T-helper 1 cell (primary cell): ENCODE measurements at regions not wholly inside any gene's neighbourhood (a gene's known extent, or its start where the extent isn't known, plus 50 kb on each side); places are given as distances from the start of the nearest gene placed in this dataset.

Source experiments
- DNase-seq, 5 donors: peaks; one replicate each; pipeline ENCODE4 v3.0.0-alpha.2; 2012 to 2020

DNA sequence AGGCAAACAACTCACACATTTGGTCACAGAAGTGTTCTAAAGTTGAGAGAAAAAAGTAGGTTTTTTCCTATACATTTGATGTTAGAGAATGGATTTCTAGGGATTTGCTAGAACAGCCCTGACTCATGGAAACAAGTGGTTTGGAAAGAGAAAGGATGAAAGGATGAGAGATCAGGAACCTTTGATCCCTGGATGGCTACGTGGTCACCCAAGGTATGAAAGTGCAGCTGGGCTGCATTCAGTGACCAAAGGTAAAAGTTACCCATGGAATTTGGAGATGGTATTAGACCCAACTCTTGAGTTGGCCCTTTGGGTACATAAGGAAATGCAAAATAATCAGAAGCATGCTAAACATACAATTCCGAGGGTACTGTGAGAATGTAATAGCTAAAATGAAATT is 61.3 kb upstream of the SPIN1 start:
- no peak for DNase-seq

DNA sequence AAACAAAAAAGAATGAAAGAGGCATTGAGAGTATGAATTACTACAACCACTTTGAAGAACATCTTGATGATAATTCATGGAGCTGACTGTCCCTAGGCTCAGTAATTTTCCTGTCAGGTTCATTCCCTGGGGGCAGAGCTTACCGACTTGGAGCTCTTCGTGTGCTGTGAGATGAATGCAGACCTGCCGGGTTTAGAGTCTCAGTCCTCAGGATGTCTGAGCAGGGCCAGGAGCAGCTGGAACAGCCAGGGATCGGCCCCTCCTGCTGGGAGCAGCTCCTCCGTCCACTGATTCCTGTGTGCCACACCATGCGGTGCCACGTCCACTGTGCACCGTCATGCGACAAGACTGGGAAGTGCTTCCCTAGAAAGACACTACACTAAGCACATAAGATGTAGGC is 62.2 kb upstream of the SPIN1 start:
- DNase-seq = no peak

DNA sequence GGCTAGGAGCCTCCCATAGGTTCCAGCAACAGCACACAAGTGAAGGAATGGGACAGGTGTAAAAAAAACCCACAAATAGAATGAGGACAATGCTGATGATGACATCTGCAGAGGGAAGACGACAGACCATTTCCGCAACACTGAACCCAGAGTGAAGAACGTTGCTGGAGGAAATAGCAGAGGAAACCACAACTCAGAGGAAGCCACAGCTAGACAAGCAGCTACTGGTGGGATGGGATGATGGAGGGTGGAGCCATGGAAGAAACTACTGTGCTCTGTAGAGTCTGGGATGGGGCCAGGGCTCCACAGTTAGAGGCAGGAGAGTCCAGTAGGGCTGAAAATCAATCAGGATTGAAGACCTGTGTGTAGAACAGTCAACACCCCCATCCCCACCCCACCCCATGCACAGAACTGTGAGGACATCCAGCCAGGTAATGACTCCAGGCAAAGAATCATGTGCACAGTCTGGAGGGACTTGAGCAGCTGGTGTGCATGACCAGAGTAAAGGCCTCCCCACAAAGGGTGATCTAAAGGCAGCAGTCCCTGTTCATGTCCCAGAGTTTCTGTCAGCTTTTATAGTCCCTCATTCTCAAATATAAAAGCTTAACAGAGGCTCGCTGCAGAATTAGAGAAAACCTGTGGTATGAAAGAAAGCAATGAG is 65.2 kb upstream of the SPIN1 start:
- peak; percentile 8 to 96 (median 27) for DNase-seq

DNA sequence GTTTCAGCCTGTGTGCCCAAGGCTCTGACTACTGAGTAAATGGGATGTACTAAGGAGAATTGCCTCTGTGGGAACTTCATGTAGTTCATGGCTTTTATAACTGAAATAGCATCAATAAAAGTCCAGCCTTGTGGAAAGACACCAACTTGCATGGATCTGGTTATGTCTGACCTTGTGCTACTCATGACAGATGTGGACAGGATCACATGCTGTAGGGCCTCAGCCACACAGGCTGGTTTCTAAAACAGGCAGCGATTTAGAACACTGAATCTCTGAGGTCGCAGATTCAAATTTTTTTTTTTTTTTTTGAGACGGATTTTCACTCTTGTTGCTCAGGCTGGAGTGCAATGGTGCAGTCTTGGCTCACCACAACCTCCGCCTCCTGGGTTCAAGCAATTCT is 66.5 kb upstream of the SPIN1 start:
- DNase-seq = no peak

DNA sequence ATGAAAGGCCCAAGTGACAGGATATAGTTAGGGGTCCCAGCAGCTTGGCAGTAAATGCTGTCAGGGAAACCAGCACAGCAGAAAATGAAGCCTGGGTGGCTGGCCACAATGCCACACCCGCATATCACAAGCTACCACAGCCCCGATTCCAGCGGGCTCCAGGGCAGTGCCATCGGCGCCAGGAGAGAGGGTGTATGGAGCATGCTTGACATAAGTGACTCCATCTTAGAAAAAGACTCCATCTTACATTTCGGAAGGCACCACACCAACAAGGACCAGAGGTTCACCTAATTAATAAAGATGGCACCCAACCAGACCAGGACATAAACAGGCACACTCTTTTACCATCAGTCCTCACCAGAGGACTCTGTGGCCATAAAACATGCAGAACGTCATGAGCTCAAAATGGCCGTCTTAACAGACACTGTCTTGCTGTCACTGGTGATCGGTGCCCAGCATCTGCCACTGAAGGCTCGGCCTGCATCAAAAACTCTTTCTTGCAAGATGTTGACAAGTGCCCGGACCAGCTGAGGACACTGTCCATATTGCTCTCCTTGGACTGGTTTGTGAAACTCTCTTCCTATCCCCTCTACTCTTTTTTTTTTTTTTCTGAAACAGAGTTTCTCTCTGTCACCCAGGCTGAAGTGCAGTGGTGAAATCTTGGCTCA is 67.4 kb upstream of the SPIN1 start:
- no peak for DNase-seq

DNA sequence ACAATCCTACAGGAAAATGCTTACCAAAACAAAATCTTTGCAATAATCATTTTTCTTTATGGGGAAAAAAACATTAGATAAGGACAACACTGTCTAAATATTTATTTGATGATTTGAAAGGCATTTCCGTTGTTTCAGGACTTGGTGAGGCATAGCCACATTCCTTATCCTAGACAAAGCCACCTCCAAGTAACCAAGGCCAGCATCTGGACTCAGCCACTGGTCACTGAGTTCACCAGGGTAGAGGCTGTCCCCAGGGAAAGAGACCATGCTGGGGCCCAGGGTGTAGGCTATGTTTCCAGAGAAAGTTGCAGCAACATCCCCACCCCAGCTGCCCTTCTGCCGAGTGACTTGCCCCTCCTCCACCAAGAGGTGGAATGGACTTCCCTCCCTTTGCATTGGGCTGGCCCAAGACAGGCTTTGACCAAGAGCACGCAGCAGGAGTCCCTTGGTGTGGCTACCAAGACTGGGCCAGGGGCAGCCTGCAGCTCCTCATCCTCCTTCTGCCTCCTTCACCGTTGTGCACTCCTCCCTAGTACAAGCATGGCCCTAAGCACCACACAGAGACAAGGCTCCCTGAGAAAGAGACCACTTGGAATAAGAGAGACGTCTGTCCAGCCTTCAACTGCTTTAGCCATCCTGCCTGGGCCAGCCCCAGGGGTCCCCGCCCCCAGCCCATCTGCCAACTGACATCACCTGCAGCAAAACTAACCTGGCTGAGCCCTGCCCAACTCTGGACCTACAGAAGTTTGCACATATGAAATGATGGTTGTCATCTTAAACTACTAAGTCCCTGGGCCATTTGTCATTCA is 68.1 kb upstream of the SPIN1 start:
- DNase-seq = no peak

DNA sequence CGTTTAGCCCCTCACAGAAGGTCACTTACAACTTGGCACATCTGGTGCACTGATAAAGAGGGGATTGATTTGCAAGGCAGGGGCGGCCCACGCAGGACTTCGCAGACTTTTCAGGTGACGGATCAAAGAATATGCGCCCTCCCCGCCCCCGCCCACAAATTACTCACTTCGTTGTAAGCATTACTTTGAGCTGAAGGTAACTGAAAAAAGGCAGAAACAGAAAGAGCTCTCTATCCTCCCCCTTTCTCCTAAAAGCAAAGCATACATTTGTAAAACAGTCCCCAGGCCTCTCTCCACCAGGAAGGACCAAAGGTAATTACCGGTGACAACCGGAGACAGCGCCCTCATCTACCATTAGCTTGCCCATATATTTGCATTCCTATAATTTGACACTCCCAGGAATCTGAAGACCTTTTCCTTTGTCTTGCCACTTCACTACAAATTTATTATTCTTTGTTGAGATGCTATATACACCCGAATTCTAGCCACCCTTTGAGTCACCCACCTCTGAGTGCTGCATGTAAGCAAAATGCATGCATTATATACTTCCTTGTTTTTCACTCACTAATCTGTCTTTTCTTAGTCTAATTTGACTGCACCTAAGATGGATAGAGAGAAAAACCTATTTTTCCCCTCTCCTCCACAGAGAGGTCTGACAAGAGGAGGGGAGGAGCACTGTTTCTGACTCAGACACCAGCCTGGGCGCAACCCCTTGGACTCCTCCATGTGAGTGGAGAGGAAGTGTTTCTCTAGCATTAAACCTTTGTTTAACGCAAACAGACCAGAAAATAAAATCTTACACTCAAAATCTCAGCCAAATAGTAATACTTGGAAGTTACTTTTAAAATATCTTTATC is 74.7 kb upstream of the SPIN1 start:
- no peak for DNase-seq

DNA sequence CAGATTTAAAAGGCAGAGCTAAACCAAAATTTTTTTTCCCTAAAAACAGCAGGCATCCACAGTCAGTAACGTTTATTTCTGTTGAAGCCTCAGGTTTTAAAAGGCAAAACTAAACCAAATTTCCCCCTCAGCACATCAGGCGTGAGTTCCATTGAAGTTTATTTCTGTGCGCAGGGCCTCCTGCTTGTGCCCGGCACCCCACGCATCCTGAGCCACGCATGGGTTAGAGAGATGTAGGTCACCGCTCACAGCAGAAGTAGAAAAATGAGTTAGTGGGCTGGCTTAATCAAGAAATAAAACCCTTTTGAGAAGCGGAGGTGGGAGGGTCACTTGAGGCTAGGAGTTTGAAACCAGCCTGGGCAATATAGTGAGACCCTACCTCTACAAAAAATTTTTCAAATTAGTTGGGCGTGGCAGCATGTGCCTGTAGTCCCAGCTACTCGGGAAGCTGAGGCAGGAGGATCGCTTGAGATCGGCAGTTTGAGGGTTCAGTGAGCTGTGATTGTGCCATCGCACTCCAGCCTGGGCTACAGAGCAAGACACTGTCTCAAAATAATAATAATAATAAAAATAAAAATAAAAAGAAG is 75.6 kb upstream of the SPIN1 start:
- DNase-seq = no peak

DNA sequence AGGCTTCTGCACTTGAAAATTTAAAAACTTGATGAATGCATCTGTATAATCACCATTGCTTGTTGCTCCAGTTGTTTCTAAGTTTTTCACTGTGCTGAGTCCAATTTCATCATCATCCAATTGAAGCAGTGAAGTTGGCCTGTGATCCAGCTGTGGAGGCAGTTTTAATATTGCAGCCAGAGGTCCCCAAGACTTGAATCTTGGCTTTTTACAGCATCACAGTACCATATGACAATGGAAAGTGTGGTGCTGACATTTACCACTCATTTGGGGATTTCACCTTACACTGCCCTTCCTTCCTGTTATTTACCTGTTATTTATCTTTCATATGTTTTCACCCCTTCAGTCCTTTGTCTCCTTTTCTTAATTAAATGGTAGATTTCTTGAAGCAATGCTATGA is 76.2 kb upstream of the SPIN1 start:
- DNase-seq = peak in 1 of 5 donors; percentile 56

DNA sequence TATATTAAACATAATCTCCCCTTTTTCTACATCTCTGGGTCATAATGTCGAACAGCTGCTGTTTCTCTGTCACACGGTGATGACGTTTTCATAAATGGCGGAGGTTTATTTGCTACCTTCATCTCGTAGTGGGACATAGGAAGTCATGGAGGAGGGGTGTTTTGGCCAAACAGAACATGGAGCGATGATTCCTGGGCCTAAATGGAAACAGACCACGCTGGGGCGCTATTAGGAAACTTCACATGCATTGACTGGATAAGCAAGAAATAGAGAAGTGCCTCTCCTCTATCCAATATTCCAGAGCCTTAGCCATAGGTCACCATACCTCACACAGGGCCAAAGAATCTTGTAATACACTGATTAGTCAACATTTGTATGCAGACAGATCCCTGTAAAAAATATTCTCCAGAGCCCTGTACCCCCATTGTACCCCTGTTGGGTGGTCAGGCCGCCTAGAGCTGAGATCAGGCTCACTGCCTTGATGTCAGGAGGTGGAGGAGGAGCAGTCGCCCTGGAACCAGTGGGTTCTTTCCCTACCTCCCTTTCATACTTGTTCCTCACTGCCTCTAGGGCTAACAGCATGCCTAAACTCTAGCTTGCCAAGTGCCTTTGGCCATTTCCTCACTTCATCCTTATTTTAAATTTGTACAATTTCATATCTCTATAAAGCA is 77.8 kb upstream of the SPIN1 start:
- DNase-seq = no peak

DNA sequence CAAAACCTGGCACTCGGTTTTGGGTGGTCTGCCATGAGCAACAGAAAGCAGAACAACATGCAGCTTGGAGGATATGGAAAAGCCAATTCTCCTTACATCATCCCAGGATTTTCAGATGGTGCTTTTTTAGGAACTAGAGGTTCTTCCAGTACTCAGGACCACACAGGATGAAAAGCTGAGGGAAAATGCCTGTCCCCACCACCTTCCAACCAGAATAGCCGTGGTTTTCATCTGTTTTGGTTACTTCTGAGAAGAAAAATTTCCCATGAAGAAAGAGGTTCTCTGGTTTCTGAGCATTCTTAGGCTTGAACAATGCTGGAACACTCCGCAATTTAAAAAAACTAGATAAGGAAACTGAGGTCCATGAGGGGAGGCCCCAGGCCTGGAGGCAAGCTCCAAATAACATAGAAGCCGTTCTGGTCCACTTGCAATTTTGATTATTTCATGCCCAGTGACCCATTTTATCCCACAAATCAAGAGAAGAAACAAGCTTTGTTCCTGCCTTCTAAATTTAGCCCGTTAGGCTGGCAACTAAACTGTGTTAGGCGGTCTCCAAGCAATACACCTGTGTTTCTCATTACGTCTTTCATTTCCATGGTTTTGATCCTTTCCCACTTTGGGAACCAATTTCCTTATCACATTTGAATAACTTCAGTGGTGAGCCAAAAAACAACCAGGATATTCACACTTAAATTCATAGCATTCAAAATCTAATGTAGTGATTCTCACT is 79.2 kb upstream of the SPIN1 start:
- no peak for DNase-seq

DNA sequence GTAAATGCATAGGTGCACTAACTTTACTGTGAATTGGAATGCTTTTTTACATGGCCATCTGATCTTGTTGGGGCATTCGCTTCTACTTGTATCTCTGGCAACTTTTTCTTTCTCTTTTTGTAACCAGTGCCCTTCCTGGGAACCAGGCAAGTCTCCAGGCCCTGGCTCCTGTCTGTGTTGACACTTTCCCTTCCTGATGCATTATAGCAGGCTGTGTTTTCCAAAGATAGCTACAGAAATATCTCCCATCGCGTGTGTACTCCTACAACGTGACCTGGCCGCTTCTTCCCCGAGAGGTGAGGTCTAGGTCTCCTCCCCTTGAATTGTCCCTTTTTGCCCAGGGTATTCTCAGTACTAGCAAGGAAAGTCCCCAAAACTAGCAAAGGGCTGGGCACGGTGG is 81.1 kb upstream of the SPIN1 start:
- DNase-seq = no peak

DNA sequence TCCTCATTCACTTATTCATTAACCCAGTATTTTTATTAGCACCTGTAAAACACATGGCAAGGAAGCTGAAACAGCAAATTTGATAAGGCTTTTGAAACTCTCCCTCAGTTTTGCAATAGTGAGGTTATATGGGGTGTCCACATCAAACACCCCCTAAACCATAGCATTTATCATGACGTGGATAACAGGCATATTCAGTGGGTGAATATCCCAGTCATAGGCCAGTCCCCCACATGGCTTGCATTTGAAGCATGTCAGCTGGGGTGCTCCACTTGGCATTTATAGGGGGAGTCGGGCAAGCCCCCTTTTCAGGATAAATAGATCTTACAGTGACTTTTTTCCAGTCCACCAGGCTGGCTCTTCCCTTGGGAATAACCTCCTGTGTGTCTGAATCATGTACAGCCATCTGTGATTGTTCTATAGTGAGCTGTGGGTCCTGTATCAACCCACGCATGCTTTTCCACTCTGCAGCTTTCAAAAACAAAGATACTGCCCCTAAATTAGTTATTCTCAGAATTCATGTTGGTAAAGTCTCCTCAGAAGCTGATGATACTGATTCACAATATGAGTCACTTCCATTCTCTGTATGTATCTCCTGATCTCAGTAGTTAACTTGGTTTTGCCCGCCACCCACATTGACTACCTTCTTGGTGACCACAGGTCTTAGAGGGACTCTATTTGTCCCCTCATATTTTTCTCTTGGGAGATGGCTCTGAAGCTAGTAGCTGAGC is 84.4 kb upstream of the SPIN1 start:
- peak in 1 of 5 donors; percentile 92 for DNase-seq

DNA sequence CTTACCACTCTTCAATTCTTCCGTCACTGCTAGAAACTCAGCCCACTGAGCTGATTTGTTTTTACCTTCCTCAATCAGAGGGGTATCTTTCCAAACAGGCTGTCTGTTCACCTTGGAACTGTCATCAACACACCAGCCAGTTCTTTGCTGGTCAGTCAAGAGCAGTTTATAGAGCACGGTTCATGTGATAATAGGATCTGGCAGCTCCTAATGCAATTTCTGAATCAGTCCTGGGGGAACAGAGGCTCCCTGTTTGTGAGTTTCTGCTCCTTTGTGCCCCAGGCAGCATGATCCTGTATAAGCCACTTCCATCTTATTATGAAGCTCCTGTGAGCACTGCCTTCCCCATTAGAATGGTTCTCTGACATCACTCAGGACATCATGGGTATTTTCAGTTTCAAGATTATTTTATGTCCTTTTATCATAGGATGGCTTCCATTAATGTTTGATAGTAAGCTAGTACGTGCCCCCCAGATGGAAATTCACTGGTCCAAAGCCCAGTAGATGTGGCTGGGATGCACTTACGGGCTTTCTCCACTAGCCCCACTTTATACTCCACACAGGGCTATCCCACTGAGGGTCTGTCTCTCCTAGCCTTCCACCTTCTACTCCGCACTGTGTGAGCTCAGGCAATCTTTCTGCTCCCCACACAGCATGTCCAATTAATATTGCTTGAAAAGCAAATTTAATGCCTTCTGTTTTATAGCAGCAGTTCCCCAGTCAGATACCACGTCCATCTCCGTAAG is 85.5 kb upstream of the SPIN1 start:
- no peak for DNase-seq

DNA sequence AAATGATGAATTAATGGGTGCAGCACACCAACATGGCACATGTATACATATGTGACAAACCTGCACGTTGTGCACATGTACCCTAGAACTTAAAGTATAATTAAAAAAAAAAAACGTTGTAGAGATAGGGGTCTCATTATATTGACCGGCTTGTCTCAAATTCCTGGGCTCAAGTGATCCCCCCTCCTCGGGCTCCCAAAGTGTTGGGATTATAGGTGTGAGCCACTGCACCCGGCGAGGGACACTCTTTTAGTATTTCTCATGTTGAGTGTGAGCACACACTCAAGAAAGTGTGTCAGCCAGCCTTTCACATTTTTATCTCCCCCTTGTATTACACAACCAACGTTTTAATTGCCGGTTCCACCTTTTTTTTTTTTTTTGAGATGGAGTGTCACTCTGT is 87.7 kb upstream of the SPIN1 start:
- no peak for DNase-seq

DNA sequence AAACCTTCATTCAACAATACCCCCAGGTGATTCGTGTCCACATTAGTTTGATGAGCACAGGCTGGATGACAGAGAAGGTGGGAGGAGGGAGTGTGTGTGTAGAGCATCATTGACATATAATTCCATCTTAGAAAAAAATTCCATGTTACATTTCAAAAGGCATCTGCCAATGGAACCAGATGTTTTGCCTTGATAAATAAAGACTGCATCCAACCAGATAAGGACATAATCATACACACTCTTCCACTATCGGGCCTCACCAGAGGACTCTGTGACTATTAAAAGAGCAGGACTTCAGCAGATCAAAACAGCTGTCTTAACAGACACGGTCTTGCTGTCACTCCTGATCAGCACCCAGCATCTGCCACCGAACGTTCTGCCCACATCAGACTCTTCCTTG is 96.4 kb upstream of the SPIN1 start:
- no peak for DNase-seq

DNA sequence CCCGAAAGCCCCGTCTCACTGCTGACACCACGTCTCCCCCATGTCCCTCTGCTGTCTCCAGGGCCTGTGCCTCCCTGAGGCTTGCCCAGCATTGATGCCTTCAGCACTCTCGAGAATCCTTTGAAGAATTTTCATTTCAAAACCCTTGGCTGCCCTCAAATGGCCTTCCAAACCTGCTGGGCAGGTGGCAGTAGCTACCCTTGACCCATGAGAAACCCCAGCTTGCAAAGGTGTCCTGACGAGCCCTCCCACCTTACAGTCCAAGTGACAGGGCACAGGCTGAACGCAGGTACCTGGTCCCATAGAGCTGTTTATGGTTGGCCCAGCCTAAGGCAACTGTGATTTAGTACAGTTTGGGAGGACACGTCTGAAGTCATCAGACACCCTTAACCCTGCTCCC is 97.2 kb upstream of the SPIN1 start:
- DNase-seq = no peak

DNA sequence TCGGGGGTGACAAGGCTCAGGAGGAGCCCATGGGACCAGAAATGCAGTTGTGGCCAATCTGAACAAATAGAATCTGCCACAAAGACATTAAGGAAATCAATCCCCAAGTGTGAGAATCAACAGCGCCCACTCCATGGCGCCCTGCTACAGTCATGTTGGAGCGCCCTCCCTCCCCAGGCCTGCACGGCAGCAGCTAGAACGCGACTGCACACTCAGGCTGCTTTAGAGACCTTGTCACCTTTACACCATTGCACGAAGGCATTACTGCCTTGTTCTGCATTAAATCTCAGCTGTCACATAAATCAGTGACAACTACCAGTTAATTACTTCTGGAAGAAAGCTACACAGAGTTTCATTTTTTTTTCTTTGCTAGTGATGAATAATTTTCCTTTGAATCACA is 98.7 kb upstream of the SPIN1 start:
- no peak for DNase-seq

DNA sequence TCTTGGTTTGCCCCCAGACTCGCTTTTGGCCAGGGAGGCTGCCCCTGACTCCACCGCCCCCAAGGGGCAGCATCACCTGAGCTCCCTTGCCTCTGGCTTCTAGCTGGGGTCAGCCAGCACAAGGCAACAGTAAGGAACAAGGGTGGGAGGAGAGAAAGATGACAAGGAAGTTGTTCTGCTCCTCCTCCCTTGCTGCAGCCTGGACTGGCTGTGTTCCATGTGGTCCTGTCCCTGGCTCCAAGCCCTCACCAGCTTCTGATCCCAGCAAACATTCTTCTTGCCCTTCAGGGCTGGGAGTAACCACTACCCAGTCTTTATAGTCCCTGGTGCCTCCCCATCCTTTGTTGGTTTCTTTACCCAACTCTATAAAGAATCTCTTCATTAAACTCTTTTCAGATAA is 100.3 kb upstream of the SPIN1 start:
- DNase-seq = no peak

DNA sequence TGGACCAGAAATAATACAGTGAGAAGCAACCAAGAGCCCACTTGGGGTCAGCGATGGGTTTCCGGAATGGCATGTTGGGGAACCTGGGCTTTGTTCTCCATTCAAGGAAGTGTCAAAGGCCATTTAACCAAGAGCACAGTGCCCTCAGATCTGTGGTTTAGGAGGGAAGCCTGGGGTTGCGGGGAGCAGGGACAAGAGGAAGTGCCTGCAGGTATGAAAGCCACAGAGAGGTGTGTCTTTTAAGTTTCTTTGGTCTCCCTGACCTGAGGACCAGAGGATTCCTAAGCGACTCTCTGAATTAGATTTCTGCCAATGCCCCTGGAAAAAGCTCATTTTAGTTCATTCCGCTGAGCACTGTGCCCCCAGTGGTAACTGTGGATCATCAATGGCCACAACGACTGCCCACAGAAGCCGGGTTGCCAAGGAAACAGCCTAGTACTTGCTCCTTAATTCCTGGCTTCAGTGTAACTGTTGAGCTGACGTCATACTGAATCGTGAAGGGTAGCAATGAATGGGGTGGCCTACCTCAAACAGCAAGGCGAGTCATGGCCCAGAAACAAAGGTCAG is 107.3 kb upstream of the SPIN1 start:
- no peak for DNase-seq
